Stomach (tissue), 8 donors: ENCODE measurements at regions not wholly inside any gene's neighbourhood (a gene's known extent, or its start where the extent isn't known, plus 50 kb on each side); places are given as distances from the start of the nearest gene placed in this dataset.
"Not testable (repeated sequence)": the region's sequence is repeated elsewhere in the genome, so short reads cannot be mapped to it uniquely, and the experiment has no call there.

Experiments
- DNase-seq, 2 donors: peaks; one replicate each; pipeline versions ENCODE4 v3.0.0 to v3.0.0-alpha.2; 2013 to 2019
- H3K27ac ChIP-seq, 5 donors: fragments of 200-600 bp in 4 of 5; sonication (generic) in 4 of 5; one replicate each; pipeline ENCODE4 v1.5.1; 2013 to 2019; ENCODE audit warnings: mild to moderate bottlenecking in 1 of 5, moderate library complexity in 1 of 5
- H3K27me3 ChIP-seq, 3 donors: fragments of 200-600 bp; sonication (generic); one replicate each; pipeline ENCODE4 v1.5.1; 2017 to 2019; ENCODE audit warnings: mixed run types in 1 of 3
- H3K36me3 ChIP-seq, 4 donors: fragments of 200-600 bp; sonication (generic); 1 replicate in 3 of 4; 2 replicates in 1 of 4; pipeline ENCODE4 v1.5.1; 2016 to 2019
- H3K4me1 ChIP-seq, 4 donors: fragments of 200-600 bp; sonication (generic); one replicate each; pipeline ENCODE4 v1.5.1; 2016 to 2019
- H3K4me3 ChIP-seq, 4 donors: fragments of 200-600 bp; sonication (generic) in 3 of 4; one replicate each; pipeline ENCODE4 v1.5.1; 2016 to 2019; ENCODE audit warnings: mild to moderate bottlenecking in 1 of 4
- H3K9me3 ChIP-seq, 4 donors: fragments of 200-600 bp; sonication (generic); one replicate each; pipeline ENCODE4 v1.5.1; 2016 to 2019
- EP300 ChIP-seq: sonication (generic); formaldehyde crosslinking; IDR thresholded peaks from one replicate; pipeline ENCODE4 v1.6.1; 2017; ENCODE audit warnings: antibody characterized with exemption
- POLR2A ChIP-seq, 4 donors: fragments of 450-650 bp; IDR thresholded peaks; one replicate each; pipeline ENCODE4 v1.6.1; 2016; ENCODE audit warnings: antibody characterized with exemption in 4 of 4, control low read depth in 2 of 4, mild to moderate bottlenecking in 1 of 4, moderate library complexity in 1 of 4
- POLR2AphosphoS5 ChIP-seq, 3 donors: sonication (generic); formaldehyde crosslinking; IDR thresholded peaks; one replicate each; pipeline ENCODE4 v1.6.1; 2016; ENCODE audit warnings: antibody characterized with exemption in 3 of 3
- WGBS, 5 donors: extraction: QIAGEN DNeasy Blood & Tissue Kit in 3 of 5; methylation state at CpG; one replicate each; pipeline versions ENCODE4 v1.1.5 to v1.1.7; 2013 to 2018; 5-methylcytosine and 5-hydroxymethylcytosine counted together
- intact Hi-C: fragments of 100-400 bp; cut with DNase I; formaldehyde crosslinking; loops from one replicate; pipeline ENCODE4 v1.15.1; 2023; ENCODE audit warnings: low total_unique reads
- TF ChIP-seq, protein P1 (sequence below), 7 experiments: fragments of 450-650 bp in 4 of 7; fragments of 200-600 bp in 3 of 7; sonication (generic) in 3 of 7; IDR thresholded peaks; one replicate each; pipeline ENCODE4 v1.5.1; 2016 to 2019; ENCODE audit warnings: antibody characterized with exemption in 7 of 7, control low read depth in 2 of 7, mild to moderate bottlenecking in 1 of 7
- donor health status: healthy with polysubstance abuse.
- donor health status: Bipolar disorder and iron deficiency.
- donor health status: healthy.

DNA sequence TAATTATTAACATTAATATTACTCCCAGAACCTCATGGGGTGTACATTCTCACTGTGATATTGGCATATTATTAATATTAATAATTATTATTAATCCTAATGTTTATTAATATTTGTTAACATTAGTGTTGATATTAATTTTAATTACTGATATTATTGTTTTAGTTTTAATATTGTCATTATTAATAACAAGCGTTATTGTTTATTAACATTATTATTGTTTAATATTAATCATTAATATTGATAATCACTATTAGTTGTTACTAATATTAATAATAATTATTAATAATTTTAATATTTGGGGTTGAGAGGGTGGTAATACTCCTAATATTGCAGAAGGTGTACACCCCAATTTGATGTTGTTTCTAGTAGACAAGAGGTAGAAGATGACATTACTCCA lies 193.1 kb upstream of the XIRP2 start:
- no peaks in the 10 kb centered on the region for H3K4me1 ChIP-seq
- DNase-seq = no peak
- intact Hi-C loops = no loop called here
- H3K27me3 ChIP-seq = no peaks in the 10 kb centered on the region
- TF ChIP-seq EP300 (no peak), POLR2AphosphoS5 (IDR thresholded peaks at IDR 0.05) (no peak), POLR2A (IDR thresholded peaks at IDR 0.05) (no peak)
- TF ChIP-seq, protein P1, sequence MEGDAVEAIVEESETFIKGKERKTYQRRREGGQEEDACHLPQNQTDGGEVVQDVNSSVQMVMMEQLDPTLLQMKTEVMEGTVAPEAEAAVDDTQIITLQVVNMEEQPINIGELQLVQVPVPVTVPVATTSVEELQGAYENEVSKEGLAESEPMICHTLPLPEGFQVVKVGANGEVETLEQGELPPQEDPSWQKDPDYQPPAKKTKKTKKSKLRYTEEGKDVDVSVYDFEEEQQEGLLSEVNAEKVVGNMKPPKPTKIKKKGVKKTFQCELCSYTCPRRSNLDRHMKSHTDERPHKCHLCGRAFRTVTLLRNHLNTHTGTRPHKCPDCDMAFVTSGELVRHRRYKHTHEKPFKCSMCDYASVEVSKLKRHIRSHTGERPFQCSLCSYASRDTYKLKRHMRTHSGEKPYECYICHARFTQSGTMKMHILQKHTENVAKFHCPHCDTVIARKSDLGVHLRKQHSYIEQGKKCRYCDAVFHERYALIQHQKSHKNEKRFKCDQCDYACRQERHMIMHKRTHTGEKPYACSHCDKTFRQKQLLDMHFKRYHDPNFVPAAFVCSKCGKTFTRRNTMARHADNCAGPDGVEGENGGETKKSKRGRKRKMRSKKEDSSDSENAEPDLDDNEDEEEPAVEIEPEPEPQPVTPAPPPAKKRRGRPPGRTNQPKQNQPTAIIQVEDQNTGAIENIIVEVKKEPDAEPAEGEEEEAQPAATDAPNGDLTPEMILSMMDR (IDR thresholded peaks at IDR 0.05) = no peak
- no peak overlapping the region for H3K4me3 ChIP-seq
- 63 to 80% (median 69%) methylated on average over 1 of the region's 1 CpG for WGBS, 5 donors
- H3K9me3 ChIP-seq = peaks cover 0 to 8% (median 3%) of the 10 kb centered on the region in 4 donors
- no peak overlapping the region for H3K27ac ChIP-seq
- H3K36me3 ChIP-seq = no peaks in the 10 kb centered on the region

- WGBS, 5 donors = 56 to 79% (median 61%) methylated on average over 2 to 4 of the region's 4 CpGs
- not testable (repeated sequence) for H3K27me3 ChIP-seq, DNase-seq
These were observed 192.0 kb upstream of the SCN7A start for GRCh38 chr2:166686057-166686456.

GRCh38 chr2:166677996-166678395 lies 183.9 kb upstream of the SCN7A start:
- Histone ChIP-seq H3K27ac (no peak overlapping the region), H3K9me3 (no peaks in the 10 kb centered on the region), H3K4me1 (no peaks in the 10 kb centered on the region), H3K4me3 (no peak overlapping the region), H3K36me3 (no peaks in the 10 kb centered on the region), H3K27me3 (no peaks in the 10 kb centered on the region)
- WGBS, 5 donors = 59 to 95% (median 75%) methylated on average over 1 of the region's 1 CpG
- intact Hi-C loops = no loop called here
- no peak for DNase-seq
- TF ChIP-seq, protein P1 (IDR thresholded peaks at IDR 0.05) = no peak
- TF ChIP-seq EP300 (no peak), POLR2A (IDR thresholded peaks at IDR 0.05) (no peak), POLR2AphosphoS5 (IDR thresholded peaks at IDR 0.05) (no peak)

More at GRCh38 chr2:166686057-166686456, 192.0 kb upstream of the SCN7A start:
- H3K9me3 ChIP-seq, intact Hi-C loops, H3K4me1 ChIP-seq, H3K36me3 ChIP-seq, H3K27ac ChIP-seq, H3K4me3 ChIP-seq: not testable (repeated sequence)

- Histone ChIP-seq H3K36me3 (no peaks in the 10 kb centered on the region), H3K4me3 (no peak overlapping the region), H3K27me3 (no peaks in the 10 kb centered on the region), H3K9me3 (no peaks in the 10 kb centered on the region), H3K27ac (no peak overlapping the region), H3K4me1 (no peaks in the 10 kb centered on the region)
- TF ChIP-seq EP300 (no peak), POLR2A (IDR thresholded peaks at IDR 0.05) (no peak), POLR2AphosphoS5 (IDR thresholded peaks at IDR 0.05) (no peak)
- TF ChIP-seq, protein P1 (IDR thresholded peaks at IDR 0.05) = no peak
- intact Hi-C loops = no loop called here
- DNase-seq = no peak
These were observed 182.7 kb upstream of the SCN7A start for GRCh38 chr2:166676716-166677115.

GRCh38 chr2:166675553-166675952 lies 181.5 kb upstream of the SCN7A start:
- no peak overlapping the region for H3K27ac ChIP-seq
- WGBS, 5 donors = 51 to 78% (median 66%) methylated on average over 3 of the region's 3 CpGs
- no peak overlapping the region for H3K4me3 ChIP-seq
- H3K36me3 ChIP-seq = no peaks in the 10 kb centered on the region
- DNase-seq = no peak
- H3K9me3 ChIP-seq = no peaks in the 10 kb centered on the region
- no peaks in the 10 kb centered on the region for H3K27me3 ChIP-seq
- H3K4me1 ChIP-seq = no peaks in the 10 kb centered on the region
- intact Hi-C loops = no loop called here
- TF ChIP-seq POLR2AphosphoS5 (IDR thresholded peaks at IDR 0.05) (no peak), POLR2A (IDR thresholded peaks at IDR 0.05) (no peak), EP300 (no peak)
- TF ChIP-seq, protein P1 (IDR thresholded peaks at IDR 0.05) = no peak
